HG03103 (cell line): ENCODE measurements at regions not wholly inside any gene's neighbourhood (a gene's known extent, or its start where the extent isn't known, plus 50 kb on each side); places are given as distances from the start of the nearest gene placed in this dataset.

Source experiments
- ATAC-seq: cut with Tn5 transposase; IDR thresholded peaks from one replicate; pipeline ENCODE4 v1.9.1; 2021; ENCODE audit warnings: low read depth; ENCODE audit not compliant: unreplicated experiment

DNA sequence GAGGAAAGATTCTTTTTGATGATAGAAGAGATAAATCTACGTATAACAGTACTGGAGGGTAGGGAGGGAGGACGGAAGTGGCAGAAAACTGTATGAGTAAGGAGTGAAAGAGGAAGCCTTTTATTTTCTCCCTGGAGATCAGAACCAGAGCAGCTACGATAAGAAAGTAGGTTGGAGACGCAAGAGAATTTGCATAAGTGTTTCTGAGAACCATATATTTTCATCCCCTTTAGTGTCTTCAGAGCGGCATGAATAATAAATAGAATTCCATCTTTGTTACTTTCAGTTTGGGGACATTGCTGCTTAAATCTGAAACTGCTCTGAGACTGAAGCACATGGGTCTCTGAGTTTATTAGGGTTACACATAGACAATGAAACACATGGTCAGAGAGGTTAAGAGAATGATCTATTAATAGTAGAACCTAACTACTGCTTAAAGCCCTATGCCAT is 230.2 kb upstream of the TNP1 start:
- ATAC-seq, result peak; percentile 82

DNA sequence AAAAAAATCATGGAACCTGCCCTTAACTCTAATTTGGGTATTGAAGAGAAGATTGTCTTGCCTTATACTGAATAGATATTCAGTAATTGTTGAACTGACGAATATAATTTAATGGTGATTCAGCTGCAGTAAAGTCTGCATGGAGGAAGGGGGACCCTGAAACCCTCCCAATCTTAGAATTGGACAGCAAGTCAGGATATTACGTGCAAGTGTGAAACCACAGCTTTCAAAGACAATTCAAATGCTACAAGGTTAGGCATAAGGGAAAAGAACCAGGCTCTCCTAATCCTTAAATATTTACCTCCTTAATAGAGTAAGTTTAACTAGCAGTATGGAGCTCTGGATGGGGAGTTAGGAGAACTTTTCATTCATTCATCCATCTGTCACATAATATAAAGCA is 226.9 kb upstream of the TNP1 start:
- no peak for ATAC-seq

DNA sequence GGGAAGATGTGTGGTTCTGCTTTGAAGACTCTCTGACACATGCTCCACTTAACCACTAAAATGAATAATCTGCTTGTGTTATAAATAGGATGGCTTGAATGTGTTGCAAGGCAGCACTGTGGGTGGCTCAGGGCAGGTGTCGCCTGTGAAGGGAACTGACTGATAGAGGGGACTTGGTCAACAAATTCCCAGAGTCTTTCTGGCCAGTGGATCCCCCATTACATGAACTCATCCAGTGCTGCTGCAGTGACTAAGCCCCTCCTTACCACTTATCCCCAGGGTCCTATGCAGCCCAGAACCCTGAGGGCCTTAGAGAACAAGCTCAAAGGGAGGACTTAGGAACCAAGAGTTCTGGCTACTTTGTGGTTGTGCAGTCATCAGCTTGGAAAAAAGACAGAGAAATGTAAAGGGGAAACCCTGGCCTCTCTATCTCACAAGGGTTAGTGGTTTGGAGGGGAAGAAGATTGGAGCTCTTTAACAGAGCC is 226.2 kb upstream of the TNP1 start:
- no peak for ATAC-seq

DNA sequence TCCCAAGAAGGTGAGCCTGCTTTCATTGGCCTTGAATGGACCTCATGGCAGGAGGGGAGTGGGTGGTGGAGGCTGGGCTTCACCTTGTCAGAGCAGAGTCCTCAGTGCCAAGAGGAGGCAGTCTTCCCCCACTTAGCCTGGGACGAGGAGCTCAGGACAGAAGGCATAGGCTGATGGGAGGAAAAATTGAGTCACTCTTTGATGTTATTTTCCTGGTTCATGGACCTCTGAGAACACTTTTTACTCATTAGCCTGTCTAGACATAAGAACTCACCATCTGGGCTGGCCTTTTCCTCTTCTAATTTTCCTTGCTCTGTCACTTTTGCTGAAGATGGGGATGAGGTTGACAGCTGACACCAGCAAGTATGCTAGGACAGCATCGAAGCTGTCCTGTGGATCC is 225.7 kb upstream of the TNP1 start:
- no peak for ATAC-seq

DNA sequence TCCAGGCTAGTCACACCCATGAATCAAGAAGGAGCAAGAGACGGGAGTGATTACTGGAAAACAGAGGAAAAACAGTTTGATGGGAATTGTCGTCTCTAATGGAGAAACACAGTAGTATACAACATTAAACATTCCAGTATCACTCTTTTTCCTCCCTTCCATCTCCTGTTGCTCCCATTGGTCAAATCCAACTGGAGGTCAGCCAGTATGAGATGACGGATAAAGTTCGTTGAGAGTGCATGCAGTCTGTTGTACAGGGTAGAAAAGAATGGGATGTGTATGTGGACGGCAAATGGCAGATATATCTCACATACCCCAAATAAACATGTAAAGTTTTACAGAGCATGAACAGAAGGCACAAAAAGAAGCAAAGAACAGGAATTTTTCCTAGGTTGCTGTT is 221.9 kb upstream of the TNP1 start:
- no peak for ATAC-seq

DNA sequence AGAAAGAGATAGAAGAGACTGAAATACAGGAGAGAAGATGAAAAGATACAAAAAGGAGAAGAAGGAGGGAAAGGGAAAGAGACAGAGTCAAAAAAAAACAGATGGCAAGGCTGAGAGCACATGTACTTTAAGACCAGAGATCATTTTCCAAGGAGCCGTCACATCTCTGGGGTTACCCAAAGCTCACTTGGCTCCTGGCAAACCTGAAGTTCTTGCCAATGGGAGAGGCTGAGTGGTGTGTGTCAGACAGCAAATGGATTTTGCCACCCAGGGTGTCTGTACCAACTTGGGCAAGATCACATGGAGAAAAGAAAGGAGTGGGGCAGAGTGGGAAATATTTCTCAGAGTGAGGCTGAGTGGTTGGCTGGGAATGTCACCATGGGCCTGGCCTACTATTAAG is 219.3 kb upstream of the TNP1 start:
- no peak for ATAC-seq

DNA sequence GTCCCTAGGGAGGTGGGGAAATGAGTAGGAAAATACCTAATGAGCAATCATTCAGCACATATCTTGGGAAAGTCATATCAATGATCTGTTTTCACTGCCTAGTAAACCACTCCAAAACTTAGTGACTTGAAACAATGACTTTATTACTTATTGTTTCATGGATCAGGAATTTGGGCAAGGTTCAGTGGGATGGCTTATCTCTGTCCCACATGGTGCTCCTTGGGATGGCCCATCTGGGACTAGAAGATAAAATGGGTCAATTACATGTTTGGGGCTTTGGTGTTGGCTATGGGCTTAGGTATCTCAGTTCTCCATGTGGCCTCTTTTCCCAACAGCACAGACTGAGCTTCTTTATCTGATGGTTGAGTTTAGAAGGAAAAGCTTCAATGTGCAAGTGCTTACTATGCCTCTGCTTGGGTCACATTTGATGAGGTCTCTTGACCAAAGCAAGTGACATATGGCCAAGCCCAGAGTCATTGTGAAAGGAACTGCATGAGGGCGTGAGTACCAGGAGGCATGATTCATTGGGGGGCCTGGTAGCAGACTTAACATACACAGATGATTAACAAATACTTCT is 218.1 kb upstream of the TNP1 start:
- no peak for ATAC-seq

DNA sequence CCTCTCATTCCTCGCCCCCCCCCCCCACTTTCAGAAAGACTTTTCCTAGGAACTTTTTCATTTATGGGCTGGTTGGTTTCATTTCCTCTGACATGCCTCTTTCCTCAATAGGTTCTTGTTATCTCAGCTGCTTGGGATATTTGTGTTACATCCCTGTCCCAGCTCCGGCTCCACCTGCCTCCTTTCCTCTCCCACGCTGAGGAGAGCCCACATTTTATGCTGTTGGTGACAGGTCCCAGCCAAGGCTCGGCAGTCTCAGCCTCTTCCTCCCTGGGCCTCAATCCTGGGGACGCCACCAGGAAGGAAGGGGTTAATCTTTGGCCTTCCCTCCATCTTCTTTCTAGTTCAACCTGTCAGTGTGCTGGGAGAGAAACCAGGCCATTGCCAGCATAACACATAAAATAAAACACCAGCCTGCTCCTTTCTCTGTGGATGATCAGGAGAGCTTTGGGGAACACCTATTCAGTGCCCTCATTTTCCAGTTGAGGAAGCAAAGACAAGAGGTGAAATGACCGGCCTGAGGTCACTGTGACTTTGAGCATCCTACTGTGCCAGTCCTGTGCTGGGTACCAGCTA is 216.9 kb upstream of the TNP1 start:
- ATAC-seq, result no peak

DNA sequence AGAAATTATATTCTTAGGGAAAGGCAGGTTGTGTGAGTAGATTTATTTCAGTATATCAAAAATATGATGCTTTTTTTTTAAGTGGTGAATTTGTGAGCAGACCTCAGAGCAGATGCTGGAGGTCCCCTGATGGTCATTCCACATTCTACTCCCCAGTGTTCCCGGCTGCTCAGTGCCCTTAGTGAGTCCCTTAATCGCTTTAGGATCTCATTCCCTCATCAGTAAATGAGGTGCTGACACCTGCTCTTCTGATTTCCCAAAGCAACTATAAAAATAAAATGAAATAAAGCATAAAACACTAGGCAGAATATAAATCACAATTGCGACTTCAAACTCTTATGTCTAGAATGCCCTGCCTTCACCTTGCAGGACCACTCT is 216.2 kb upstream of the TNP1 start:
- ATAC-seq, result no peak

DNA sequence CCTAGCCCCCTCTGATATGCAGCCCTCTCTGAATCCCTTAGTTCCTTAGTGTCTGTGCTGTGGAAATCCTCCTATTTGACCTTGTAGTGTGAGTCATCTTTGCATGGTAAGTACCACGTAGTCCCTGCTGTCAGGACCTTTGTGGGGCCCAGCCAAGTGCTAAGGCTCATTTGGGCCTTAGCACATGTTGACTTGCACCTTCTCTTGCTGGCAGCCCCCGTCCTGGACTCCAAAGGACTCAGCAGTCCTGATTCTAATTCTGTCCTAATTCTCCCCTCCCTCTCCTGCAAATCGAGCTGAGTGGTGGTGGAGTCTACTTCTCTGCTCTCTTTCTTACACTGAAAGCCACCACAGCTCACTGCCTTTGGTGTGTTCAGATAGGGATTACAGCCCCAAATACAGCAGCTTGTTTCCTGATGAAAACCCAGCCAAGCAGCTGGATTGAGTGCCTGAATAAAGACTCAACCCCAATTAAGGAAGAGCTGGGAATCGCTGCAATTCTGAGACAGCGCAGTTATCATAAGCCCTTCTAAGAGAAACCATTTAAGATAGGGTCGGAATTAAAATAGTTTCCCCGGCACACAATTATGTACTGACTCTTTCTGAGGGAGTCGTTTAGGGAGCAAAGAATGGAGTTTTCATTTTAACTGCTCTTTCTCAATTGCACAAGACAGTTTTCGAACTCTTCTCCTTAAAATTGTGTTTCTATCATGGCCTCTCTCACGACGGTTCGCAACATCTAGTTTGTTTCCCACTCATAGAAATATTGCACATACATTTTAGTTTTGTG is 215.6 kb upstream of the TNP1 start:
- no peak for ATAC-seq

DNA sequence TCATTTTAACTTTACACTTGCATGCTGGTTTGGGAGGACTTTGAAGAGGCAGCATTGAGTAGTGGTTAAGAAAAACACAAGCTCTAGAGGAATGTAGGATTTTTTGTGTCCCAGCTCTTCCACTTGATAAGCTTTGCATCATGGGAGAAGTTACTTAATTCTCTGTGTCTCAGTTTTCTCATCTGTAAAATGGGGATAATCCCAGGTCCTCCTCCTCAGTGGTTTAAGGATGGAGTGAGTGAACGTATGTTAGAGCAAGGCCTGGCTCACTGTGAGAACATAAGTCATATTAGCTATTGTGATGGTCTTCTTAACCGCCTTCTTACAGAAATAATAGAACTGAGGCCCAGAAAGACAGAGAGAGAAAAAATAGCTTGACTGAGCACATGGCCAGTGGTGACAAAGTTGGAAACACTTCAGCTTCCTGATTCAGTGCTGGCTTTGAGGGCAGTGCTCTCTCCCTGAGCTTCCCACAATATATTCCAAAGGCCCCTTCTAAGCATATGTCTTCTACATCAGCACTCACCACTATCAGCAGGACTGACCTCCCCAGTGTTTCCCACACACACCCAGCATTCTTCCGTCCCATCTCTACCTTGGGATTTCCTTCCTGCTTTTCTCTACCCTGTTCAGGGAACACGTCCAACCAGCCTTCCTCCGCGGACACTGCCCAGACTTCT is 214.9 kb upstream of the TNP1 start:
- ATAC-seq, result no peak

DNA sequence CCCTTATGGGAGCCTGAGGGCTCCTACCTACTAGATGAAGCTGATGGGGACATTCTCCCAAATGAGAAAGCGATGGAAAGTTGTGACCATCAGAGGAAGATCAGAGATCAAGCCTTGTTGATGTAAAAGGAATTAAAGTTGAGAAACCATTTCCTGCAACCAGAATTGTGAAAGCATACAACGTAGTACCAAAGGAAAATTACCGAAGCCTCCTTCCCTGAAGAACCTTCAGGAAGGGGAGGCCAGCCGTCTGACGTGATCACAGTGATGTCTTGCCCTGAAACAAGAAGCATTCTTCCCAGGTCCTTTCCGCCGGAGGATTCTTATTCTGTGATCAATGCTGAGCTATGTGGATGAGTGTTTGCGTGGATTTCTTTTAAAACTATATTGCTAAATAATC is 211.6 kb upstream of the TNP1 start:
- no peak for ATAC-seq

DNA sequence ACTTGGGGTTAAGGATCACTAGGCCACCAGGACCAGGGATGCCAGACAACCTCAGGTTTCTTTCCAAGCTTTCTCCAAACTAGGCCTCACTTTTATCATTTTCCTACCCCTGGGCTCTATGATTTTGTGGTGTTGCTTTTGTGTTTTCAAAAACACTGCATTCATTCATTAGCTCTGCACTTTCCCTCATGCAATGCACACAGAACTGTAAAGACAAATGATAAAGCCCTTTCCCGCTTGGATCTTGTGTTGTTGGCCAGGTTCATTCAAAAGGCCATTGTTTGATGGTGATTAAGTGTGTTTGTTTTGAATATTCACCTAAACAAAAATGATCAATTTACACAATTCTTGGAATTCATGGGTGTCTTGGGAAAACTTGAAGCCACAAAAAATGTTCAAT is 210.7 kb upstream of the TNP1 start:
- ATAC-seq, result no peak

DNA sequence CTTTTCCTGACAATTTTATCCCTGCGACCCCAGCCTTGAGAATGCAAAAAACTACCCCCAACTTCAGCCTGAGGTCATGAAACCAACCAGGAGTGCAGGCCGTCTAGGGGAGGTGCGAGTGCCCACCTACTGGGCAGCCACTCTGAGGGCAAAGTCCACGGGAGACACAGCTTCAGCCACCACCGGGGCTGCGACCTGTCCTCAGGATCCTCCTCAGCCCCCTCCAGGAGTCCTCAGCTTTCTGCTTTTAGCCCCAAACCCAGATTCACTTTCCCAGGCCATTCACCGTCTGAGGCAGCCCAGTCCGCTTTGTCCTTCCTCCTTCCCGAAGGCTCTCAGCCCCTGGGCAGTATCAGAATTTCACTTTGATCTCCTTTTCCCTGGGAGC is 210.2 kb upstream of the TNP1 start:
- ATAC-seq, result no peak

DNA sequence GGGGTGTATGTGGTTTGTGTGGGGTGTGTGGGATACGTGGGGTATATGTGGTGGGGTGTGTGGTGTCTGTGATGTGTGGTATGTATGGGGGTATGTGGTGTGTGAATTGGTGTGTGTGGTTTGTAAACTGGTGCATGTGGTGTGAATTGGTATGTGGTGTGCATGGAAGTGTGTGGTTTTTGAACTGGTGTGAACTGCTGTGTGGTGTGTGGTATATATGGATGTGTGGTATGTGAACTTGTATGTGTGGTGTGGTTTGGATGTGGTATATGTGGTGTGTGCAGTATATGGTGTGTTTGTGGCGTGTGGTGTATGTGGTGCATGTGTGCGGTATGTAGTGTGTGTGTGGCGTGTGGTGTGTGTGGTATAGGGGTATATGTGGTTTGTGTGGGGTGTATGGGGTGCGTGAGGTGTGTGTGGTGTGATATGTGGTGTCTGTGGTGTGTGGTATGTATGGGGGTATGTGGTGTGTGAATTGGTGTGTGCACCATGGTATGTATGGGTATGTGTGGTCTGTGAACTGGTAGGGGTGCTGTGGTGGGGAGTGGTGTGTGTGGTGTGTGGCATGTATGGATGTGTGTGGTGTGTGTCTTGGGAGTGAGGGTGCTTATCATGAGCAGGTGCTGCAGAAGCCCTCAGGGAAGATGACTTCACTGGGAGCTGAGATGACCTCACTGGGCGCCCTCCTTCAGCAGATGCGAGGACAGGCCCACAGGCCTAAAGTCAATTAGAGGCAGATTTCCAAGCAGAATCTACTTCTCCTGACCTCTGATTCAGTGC is 209.6 kb upstream of the TNP1 start:
- no peak for ATAC-seq

DNA sequence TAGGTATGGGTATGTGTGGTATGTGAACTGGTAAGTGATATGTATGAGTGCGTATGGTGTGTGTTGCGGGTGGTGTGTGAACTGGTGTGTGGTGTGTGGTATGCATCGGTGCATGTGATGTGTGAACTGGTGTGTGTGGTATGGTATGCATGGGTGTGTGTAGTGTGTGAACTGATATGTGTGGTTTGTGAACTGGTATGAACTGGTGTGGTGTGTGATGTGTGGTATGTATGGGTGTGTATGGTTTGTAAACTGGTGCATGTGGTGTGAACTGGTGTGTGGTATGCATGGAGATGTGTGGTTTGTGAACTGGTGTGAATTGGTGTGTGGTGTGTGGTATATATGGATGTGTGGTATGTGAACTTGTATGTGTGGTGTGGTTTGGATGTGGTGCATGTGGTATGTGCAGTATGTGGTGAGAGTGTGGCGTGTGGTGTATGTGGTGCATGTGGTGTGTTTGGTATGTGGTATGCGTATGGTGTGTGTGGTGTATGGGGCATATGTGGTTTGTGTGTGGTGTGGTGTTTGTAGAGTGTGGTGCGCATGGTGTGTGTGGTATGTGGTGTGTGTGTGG is 208.9 kb upstream of the TNP1 start:
- ATAC-seq, result no peak

DNA sequence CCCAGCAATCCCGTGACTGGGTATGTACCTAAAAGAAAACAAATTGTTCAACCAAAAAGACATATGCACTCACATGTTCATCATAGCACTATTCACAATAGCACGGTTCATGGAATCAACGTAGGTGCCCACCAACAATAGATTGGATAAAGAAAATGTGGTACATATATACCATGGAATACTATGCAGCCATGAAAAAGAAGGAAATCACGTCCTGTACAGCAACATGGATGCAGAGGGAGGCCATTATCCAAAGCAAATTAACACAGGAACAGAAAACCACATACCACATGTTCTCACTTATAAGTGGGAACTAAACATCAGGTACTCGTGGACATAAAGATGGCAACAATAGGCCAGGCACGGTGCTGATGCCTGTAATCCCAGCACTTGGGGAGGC is 207.9 kb upstream of the TNP1 start:
- no peak for ATAC-seq

DNA sequence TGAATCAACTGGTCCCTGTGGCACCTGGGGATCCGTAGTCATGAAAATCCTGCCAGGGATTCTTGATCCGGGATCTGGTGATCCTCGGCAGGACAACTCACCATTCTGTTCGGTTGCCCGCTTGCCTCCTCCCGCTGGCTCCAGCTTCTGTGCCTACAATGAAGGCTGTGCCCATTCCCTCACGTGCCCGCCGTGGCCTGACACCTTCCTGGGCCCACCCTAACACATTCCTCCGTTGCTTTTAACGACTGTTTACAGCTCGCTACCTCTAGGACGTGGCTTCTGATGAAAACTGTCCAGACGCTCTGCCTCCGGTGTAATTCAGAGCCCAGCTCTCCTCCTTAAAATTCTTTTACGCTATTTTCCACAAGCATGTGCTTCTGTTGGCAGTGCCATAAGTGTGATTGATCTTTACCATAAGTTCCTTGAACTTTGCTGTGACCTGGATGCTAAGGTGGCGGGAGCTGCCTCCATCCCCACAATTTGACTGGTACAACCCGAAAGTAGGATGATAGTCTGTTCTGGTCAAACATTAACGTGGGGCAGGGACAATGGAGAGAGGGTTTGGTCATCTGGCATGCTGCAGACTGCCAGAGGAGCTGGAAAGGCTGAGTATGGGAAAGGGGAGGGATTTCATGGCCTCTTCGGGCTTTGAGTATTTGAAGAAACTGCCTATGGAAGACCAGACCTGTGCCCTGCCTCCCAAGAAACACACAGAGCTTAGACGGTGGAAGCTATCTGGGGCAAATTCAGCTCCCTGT is 206.8 kb upstream of the TNP1 start:
- ATAC-seq, result no peak

DNA sequence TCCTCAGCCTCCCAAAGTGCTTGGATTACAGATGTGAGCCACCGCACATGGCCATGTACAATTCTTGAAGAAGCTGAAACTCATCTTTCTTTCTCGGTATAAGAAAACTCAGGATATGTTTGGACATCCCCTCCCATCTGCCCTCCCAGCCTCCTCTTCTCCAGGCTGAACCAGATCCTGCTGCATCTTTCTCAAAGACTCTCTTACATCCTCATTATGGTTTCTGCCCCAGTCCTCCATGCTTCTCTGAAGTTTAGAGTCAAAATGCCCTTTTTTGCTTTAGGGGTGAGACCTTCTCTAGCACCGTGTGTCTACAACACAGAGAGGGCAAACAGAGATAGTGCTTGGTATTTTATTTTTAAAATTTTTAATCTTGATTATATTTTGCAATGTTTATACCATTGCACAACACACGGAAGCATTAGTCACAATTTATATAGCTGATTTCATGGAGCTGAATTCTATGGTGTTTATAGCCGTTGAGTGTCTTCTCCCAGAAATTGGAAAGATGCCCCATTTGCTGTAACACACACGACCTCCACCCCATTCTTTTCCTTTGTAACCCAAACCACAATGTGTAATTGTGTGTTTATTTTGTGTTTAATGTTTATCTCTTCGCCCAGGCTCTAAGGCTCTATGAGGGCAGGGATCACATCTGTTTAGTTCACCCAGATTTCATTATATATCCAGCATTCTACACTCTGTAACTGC is 206.0 kb upstream of the TNP1 start:
- ATAC-seq, result no peak
